Rectal smooth muscle tissue (tissue), 1 donor: ENCODE measurements at regions not wholly inside any gene's neighbourhood (a gene's known extent, or its start where the extent isn't known, plus 50 kb on each side); places are given as distances from the start of the nearest gene placed in this dataset.
"Not testable (repeated sequence)": the region's sequence is repeated elsewhere in the genome, so short reads cannot be mapped to it uniquely, and the experiment has no call there.

Experiments used
- H3K27ac ChIP-seq: one replicate; pipeline ENCODE4 v1.7.0; 2013; ENCODE audit warnings: low read depth, low read length, inconsistent platforms
- H3K27me3 ChIP-seq: one replicate; pipeline ENCODE4 v1.7.0; 2013; ENCODE audit warnings: low read length; ENCODE audit not compliant: control insufficient read depth, insufficient read depth
- H3K36me3 ChIP-seq: one replicate; pipeline ENCODE4 v1.7.0; 2013; ENCODE audit warnings: low read length; ENCODE audit not compliant: control insufficient read depth, insufficient read depth
- H3K4me1 ChIP-seq: one replicate; pipeline ENCODE4 v1.7.0; 2013; ENCODE audit warnings: low read length; ENCODE audit not compliant: control insufficient read depth, insufficient read depth
- H3K4me3 ChIP-seq: one replicate; pipeline ENCODE4 v1.7.0; 2013; ENCODE audit warnings: low read length
- H3K9ac ChIP-seq: one replicate; pipeline ENCODE4 v1.7.0; 2013; ENCODE audit warnings: low read length

GRCh38 chr6:144689503-144690040 is 404.4 kb downstream of the UTRN start:
- Histone ChIP-seq H3K4me3 (no peak overlapping the region), H3K27me3 (no peaks in the 10 kb centered on the region), H3K27ac (no peak overlapping the region), H3K9ac (no peak overlapping the region), H3K36me3 (no peaks in the 10 kb centered on the region), H3K4me1 (no peaks in the 10 kb centered on the region)

- no peaks in the 10 kb centered on the region for H3K4me1 ChIP-seq
- no peaks in the 10 kb centered on the region for H3K36me3 ChIP-seq
- no peak overlapping the region for H3K4me3 ChIP-seq
- no peak overlapping the region for H3K27ac ChIP-seq
- H3K9ac ChIP-seq, result no peak overlapping the region
- no peaks in the 10 kb centered on the region for H3K27me3 ChIP-seq
These were observed 405.0 kb downstream of the UTRN start for GRCh38 chr6:144690133-144690532.

GRCh38 chr6:144690666-144691065 is 405.5 kb downstream of the UTRN start:
- Histone ChIP-seq H3K27me3 (no peaks in the 10 kb centered on the region), H3K9ac (no peak overlapping the region), H3K4me3 (no peak overlapping the region), H3K4me1 (no peaks in the 10 kb centered on the region), H3K27ac (no peak overlapping the region), H3K36me3 (no peaks in the 10 kb centered on the region)

- H3K27me3 ChIP-seq, result not testable (repeated sequence)
These were observed 406.9 kb downstream of the UTRN start for GRCh38 chr6:144692050-144692449.

GRCh38 chr6:144695858-144696533 is 410.9 kb downstream of the UTRN start:
- H3K27me3 ChIP-seq, result no peaks in the 10 kb centered on the region
- no peak overlapping the region for H3K9ac ChIP-seq
- H3K27ac ChIP-seq, result no peak overlapping the region
- peaks cover 6% of the 10 kb centered on the region for H3K4me1 ChIP-seq
- H3K36me3 ChIP-seq, result no peaks in the 10 kb centered on the region
- no peak overlapping the region for H3K4me3 ChIP-seq

More at GRCh38 chr6:144692050-144692449, 406.9 kb downstream of the UTRN start:
- H3K4me3 ChIP-seq, H3K4me1 ChIP-seq, H3K9ac ChIP-seq, H3K27ac ChIP-seq, H3K36me3 ChIP-seq: not testable (repeated sequence)

GRCh38 chr6:144696610-144697368 is 411.7 kb downstream of the UTRN start:
- Histone ChIP-seq H3K27ac (no peak overlapping the region), H3K9ac (no peak overlapping the region), H3K27me3 (no peaks in the 10 kb centered on the region), H3K36me3 (no peaks in the 10 kb centered on the region), H3K4me1 (peaks cover 6% of the 10 kb centered on the region), H3K4me3 (no peak overlapping the region)

GRCh38 chr6:144697369-144697760 is 412.2 kb downstream of the UTRN start:
- no peaks in the 10 kb centered on the region for H3K27me3 ChIP-seq
- H3K36me3 ChIP-seq, result no peaks in the 10 kb centered on the region
- H3K4me1 ChIP-seq, result peaks cover 6% of the 10 kb centered on the region
- H3K27ac ChIP-seq, result no peak overlapping the region
- no peak overlapping the region for H3K4me3 ChIP-seq
- H3K9ac ChIP-seq, result no peak overlapping the region

- no peak overlapping the region for H3K27ac ChIP-seq
- no peak overlapping the region for H3K4me3 ChIP-seq
- no peak overlapping the region for H3K9ac ChIP-seq
- H3K4me1 ChIP-seq, result peaks cover 6% of the 10 kb centered on the region
- H3K27me3 ChIP-seq, result no peaks in the 10 kb centered on the region
- no peaks in the 10 kb centered on the region for H3K36me3 ChIP-seq
These were observed 412.7 kb downstream of the UTRN start for GRCh38 chr6:144697801-144698200.

GRCh38 chr6:144702781-144703180 is 417.6 kb downstream of the UTRN start:
- H3K9ac ChIP-seq, result no peak overlapping the region
- no peaks in the 10 kb centered on the region for H3K36me3 ChIP-seq
- H3K27me3 ChIP-seq, result no peaks in the 10 kb centered on the region
- no peak overlapping the region for H3K4me3 ChIP-seq
- no peak overlapping the region for H3K27ac ChIP-seq
- H3K4me1 ChIP-seq, result no peaks in the 10 kb centered on the region

- no peak overlapping the region for H3K4me3 ChIP-seq
- H3K27me3 ChIP-seq, result no peaks in the 10 kb centered on the region
- H3K27ac ChIP-seq, result no peak overlapping the region
- peaks cover 13% of the 10 kb centered on the region for H3K4me1 ChIP-seq
- no peaks in the 10 kb centered on the region for H3K36me3 ChIP-seq
- no peak overlapping the region for H3K9ac ChIP-seq
These were observed 425.1 kb downstream of the UTRN start for GRCh38 chr6:144710207-144710606.

GRCh38 chr6:144711661-144712060 is 426.5 kb downstream of the UTRN start:
- H3K27me3 ChIP-seq, result no peaks in the 10 kb centered on the region
- no peak overlapping the region for H3K9ac ChIP-seq
- no peaks in the 10 kb centered on the region for H3K36me3 ChIP-seq
- no peak overlapping the region for H3K4me3 ChIP-seq
- H3K4me1 ChIP-seq, result peaks cover 13% of the 10 kb centered on the region
- H3K27ac ChIP-seq, result no peak overlapping the region

- H3K27me3 ChIP-seq, result no peaks in the 10 kb centered on the region
These were observed 427.4 kb downstream of the UTRN start for GRCh38 chr6:144712541-144712940.

More at GRCh38 chr6:144712541-144712940, 427.4 kb downstream of the UTRN start:
- Histone ChIP-seq H3K4me1 (peaks cover 13% of the 10 kb centered on the region), H3K27ac (peak overlapping the region; percentile 27), H3K36me3 (no peaks in the 10 kb centered on the region), H3K9ac (no peak overlapping the region), H3K4me3 (no peak overlapping the region)
